ENCODE measurements at regions not wholly inside any gene's neighbourhood (a gene's known extent, or its start where the extent isn't known, plus 50 kb on each side); places are given as distances from the start of the nearest gene placed in this dataset.

GRCh38 chr13:60645676-60646075 is 248.7 kb downstream of the TDRD3 start:
- no peaks in the 10 kb centered on the region for H3K9me3 ChIP-seq (ENCODE audit: control insufficient read depth in 2 of 3, insufficient read depth in 1 of 3, low read length in 3 of 3)
- no peak overlapping the region for H3K4me3 ChIP-seq (ENCODE audit: low read length in 3 of 3)
- TF ChIP-seq CTCF (IDR thresholded peaks at IDR 0.05; ENCODE audit: borderline replicate concordance, extremely low read depth, insufficient read depth) = no peak
- no peak overlapping the region for H3K27ac ChIP-seq (ENCODE audit: low read depth in 2 of 2, low read length in 2 of 2)
- no peaks in the 10 kb centered on the region for H3K36me3 ChIP-seq (ENCODE audit: control insufficient read depth in 2 of 3, insufficient read depth in 3 of 3, low read length in 3 of 3)
- no peaks in the 10 kb centered on the region for H3K27me3 ChIP-seq (ENCODE audit: control insufficient read depth, insufficient read depth, low read length)
- DNase-seq = no peak
- FAIRE-seq = no peak
- intact Hi-C loops (cut with DNase I) = no loop called here
- H3K9ac ChIP-seq (ENCODE audit: low read length in 3 of 3) = no peak overlapping the region
- H3K4me1 ChIP-seq (ENCODE audit: control insufficient read depth in 2 of 3, insufficient read depth in 2 of 3, low read depth in 1 of 3, low read length in 3 of 3) = no peaks in the 10 kb centered on the region

- DNase-seq = peak in 3 of 5 donors; percentile 25 to 67 (median 54)
- no peak overlapping the region for H3K9ac ChIP-seq (ENCODE audit: low read length in 3 of 3)
- no peaks in the 10 kb centered on the region for H3K27me3 ChIP-seq (ENCODE audit: control insufficient read depth, insufficient read depth, low read length)
- no peak for FAIRE-seq
- TF ChIP-seq CTCF (IDR thresholded peaks at IDR 0.05; ENCODE audit: borderline replicate concordance, extremely low read depth, insufficient read depth) = no peak
- no peaks in the 10 kb centered on the region for H3K4me1 ChIP-seq (ENCODE audit: control insufficient read depth in 2 of 3, insufficient read depth in 2 of 3, low read depth in 1 of 3, low read length in 3 of 3)
- no peak overlapping the region for H3K27ac ChIP-seq (ENCODE audit: low read depth in 2 of 2, low read length in 2 of 2)
- intact Hi-C loops (cut with DNase I) = no loop called here
- no peaks in the 10 kb centered on the region for H3K9me3 ChIP-seq (ENCODE audit: control insufficient read depth in 2 of 3, insufficient read depth in 1 of 3, low read length in 3 of 3)
- H3K4me3 ChIP-seq (ENCODE audit: low read length in 3 of 3) = no peak overlapping the region
- H3K36me3 ChIP-seq (ENCODE audit: control insufficient read depth in 2 of 3, insufficient read depth in 3 of 3, low read length in 3 of 3) = no peaks in the 10 kb centered on the region
These were observed 245.5 kb downstream of the TDRD3 start for GRCh38 chr13:60642552-60642951.

DNA sequence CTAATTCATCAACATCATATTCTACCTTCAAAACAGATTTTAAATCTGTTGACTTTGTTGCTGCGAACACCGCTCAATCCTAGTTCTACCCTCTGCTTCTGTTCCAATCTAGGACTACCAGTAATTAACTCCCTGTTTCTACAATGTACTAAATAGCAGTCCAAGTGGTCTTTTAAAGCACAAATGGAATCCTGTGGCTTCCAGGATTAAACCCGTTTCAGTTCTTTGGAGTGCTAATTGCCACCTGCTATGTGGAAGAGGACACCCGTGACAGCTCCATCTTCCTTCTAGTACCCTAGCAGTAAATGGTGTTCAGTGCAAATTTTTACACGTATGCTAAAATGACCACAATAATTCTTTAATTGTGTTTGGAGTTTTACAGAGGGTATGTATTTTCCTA is 232.1 kb downstream of the TDRD3 start:
- H3K36me3 ChIP-seq (ENCODE audit: control insufficient read depth in 2 of 3, insufficient read depth in 3 of 3, low read length in 3 of 3) = no peaks in the 10 kb centered on the region
- DNase-seq = no peak
- no peaks in the 10 kb centered on the region for H3K4me1 ChIP-seq (ENCODE audit: control insufficient read depth in 2 of 3, insufficient read depth in 2 of 3, low read depth in 1 of 3, low read length in 3 of 3)
- intact Hi-C loops (cut with DNase I) = no loop called here
- H3K9ac ChIP-seq (ENCODE audit: low read length in 3 of 3) = no peak overlapping the region
- H3K9me3 ChIP-seq (ENCODE audit: control insufficient read depth in 2 of 3, insufficient read depth in 1 of 3, low read length in 3 of 3) = no peaks in the 10 kb centered on the region
- H3K27me3 ChIP-seq (ENCODE audit: control insufficient read depth, insufficient read depth, low read length) = no peaks in the 10 kb centered on the region
- TF ChIP-seq CTCF (IDR thresholded peaks at IDR 0.05; ENCODE audit: borderline replicate concordance, extremely low read depth, insufficient read depth) = no peak
- FAIRE-seq = no peak
- no peak overlapping the region for H3K4me3 ChIP-seq (ENCODE audit: low read length in 3 of 3)
- H3K27ac ChIP-seq (ENCODE audit: low read depth in 2 of 2, low read length in 2 of 2) = no peak overlapping the region

DNA sequence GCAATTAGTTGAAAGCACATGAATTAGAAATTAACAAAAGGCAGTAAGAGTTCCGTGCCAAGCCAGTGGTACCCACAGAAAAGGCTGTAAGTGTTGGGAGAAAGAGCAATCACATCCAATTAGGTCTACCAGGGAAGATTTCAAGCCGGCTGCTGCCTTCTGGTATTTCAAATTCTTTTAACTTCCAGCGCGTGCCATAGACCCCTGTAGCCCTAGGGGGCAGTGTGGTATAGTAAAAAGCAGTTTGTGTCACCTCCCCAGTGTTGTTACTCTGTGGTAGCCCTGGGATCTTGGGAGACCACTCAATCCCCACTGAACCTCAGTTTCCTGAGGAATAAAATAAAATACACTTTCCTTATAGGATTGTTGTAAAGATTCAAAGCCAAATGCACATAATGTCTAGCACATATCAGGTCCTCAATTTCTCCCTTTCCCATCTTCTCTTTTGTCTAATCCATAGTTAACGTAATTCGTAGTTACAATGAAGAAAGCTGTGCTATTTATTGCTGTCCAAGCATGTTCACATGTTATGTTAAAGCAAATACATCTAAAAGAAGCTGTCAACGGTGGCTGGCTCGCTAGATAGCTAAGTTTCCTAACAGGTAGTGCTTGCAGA is 230.2 kb downstream of the TDRD3 start:
- Histone ChIP-seq H3K9me3 (ENCODE audit: control insufficient read depth in 2 of 3, insufficient read depth in 1 of 3, low read length in 3 of 3) (no peaks in the 10 kb centered on the region), H3K4me3 (ENCODE audit: low read length in 3 of 3) (no peak overlapping the region), H3K27ac (ENCODE audit: low read depth in 2 of 2, low read length in 2 of 2) (no peak overlapping the region), H3K36me3 (ENCODE audit: control insufficient read depth in 2 of 3, insufficient read depth in 3 of 3, low read length in 3 of 3) (no peaks in the 10 kb centered on the region), H3K9ac (ENCODE audit: low read length in 3 of 3) (no peak overlapping the region), H3K4me1 (ENCODE audit: control insufficient read depth in 2 of 3, insufficient read depth in 2 of 3, low read depth in 1 of 3, low read length in 3 of 3) (no peaks in the 10 kb centered on the region), H3K27me3 (ENCODE audit: control insufficient read depth, insufficient read depth, low read length) (no peaks in the 10 kb centered on the region)
- peak in 4 of 5 donors; percentile 58 to 73 (median 70) for DNase-seq
- peak; percentile 41 for TF ChIP-seq CTCF (IDR thresholded peaks at IDR 0.05; ENCODE audit: borderline replicate concordance, extremely low read depth, insufficient read depth)
- intact Hi-C loops (cut with DNase I) = no loop called here
- FAIRE-seq = no peak

Data from kidney (tissue), 13 donors.